KMS-11 (cell line): ENCODE measurements at regions not wholly inside any gene's neighbourhood (a gene's known extent, or its start where the extent isn't known, plus 50 kb on each side); places are given as distances from the start of the nearest gene placed in this dataset.

Experiments used
- H2AFZ ChIP-seq: fragments of 200-600 bp; sonication (generic); 2 replicates; pipeline ENCODE4 v1.6.1; 2016; ENCODE audit warnings: antibody characterized with exemption, mixed run types, low read depth
- H3K27ac ChIP-seq: fragments of 200-600 bp; sonication (generic); 2 replicates; pipeline ENCODE4 v1.6.1; 2016; ENCODE audit warnings: mild to moderate bottlenecking, mixed run types
- H3K27me3 ChIP-seq: fragments of 200-600 bp; sonication (generic); 2 replicates; pipeline ENCODE4 v1.6.1; 2017; ENCODE audit warnings: mild to moderate bottlenecking, low read depth, mixed run types, moderate library complexity; ENCODE audit not compliant: insufficient read depth
- H3K36me3 ChIP-seq: fragments of 200-600 bp; sonication (generic); 2 replicates; pipeline ENCODE4 v1.6.1; 2017; ENCODE audit warnings: mild to moderate bottlenecking, mixed run types; ENCODE audit not compliant: insufficient read depth
- H3K4me1 ChIP-seq: fragments of 200-600 bp; sonication (generic); 2 replicates; pipeline ENCODE4 v1.6.1; 2016; ENCODE audit warnings: mild to moderate bottlenecking, low read depth, mixed run types; ENCODE audit not compliant: poor library complexity, severe bottlenecking
- H3K4me2 ChIP-seq: fragments of 200-600 bp; sonication (generic); 2 replicates; pipeline ENCODE4 v1.7.0; 2016; ENCODE audit warnings: mild to moderate bottlenecking, mixed run types
- H3K4me3 ChIP-seq: fragments of 200-600 bp; sonication (generic); IDR thresholded peaks from 2 replicates; pipeline ENCODE4 v1.6.1; 2017; ENCODE audit warnings: low read depth, low read length, mixed read lengths; ENCODE audit not compliant: insufficient read depth
- H3K79me2 ChIP-seq: fragments of 200-600 bp; sonication (generic); 2 replicates; pipeline ENCODE4 v1.6.1; 2016; ENCODE audit warnings: low read depth, mixed run types; ENCODE audit not compliant: insufficient read depth
- H3K9ac ChIP-seq: fragments of 200-600 bp; sonication (generic); 2 replicates; pipeline ENCODE4 v1.6.1; 2016; ENCODE audit warnings: mild to moderate bottlenecking, mixed run types
- H4K20me1 ChIP-seq: fragments of 200-600 bp; sonication (generic); 2 replicates; pipeline ENCODE4 v1.6.1; 2016; ENCODE audit warnings: mild to moderate bottlenecking, mixed run types; ENCODE audit not compliant: insufficient read depth
- TF ChIP-seq, protein P1 (sequence below): fragments of 200-600 bp; sonication (generic); conservative IDR thresholded peaks from 2 replicates; pipeline ENCODE4 v1.6.1; 2017; ENCODE audit warnings: low read depth, mild to moderate bottlenecking, antibody characterized with exemption, low read length, moderate library complexity, mixed read lengths

DNA sequence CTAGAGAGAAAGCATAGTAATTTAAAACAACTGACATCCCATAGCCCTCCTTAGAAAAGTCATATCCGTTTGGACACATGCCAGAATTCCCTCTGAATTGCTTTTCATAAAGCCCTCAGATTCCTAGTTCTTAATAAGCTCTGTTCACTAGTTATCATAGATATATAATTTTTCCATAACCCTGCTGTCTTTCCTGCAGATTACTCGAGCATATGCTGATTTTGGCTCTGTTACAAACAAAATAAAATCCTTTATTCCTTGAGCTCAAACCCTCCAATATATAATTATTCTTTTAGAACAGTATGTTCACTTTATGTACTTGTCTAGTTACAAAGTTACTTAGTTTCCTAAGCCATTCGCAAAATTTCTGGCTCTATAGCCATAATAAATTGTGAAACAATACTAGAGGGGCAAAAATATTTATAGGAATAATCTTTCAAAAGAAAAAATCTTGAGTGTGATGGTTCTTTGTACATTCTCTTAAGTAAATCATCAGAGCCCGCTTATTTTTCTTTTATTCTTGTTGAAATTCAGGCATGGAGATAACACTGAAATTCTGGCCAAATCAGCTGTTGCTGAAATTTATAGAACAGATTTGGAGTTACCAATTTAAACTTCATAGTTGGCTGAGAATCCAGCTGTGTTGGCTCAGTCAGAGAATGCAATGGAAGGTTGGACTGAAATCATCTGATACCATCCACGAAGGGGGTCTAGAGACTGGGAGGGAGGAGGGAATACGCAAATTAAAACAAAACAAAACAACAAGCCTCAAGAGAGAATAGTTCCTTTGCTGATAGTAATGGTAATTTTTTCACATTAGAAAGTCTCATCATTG is 146.1 kb upstream of the TMEM196 start:
- H3K4me3 ChIP-seq = no peak overlapping the region

DNA sequence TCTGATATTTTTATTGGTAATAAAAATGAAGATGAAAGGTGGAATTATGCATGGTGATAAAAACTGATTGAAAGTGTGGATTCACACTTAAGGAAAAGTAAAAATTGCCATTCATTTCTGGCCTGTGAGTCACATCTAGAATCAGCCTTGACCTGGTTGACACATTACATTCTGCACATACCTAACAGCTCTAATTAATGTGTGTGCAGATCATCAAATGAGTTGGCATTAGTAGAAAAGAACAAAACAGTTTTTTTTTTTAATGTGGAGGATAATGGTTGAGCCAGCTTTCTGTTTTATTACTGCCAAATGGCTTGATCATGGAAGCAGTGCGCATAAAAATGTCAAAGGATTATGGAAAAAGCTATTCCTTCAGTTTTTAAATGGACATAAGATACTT is 142.6 kb upstream of the TMEM196 start:
- TF ChIP-seq, protein P1, sequence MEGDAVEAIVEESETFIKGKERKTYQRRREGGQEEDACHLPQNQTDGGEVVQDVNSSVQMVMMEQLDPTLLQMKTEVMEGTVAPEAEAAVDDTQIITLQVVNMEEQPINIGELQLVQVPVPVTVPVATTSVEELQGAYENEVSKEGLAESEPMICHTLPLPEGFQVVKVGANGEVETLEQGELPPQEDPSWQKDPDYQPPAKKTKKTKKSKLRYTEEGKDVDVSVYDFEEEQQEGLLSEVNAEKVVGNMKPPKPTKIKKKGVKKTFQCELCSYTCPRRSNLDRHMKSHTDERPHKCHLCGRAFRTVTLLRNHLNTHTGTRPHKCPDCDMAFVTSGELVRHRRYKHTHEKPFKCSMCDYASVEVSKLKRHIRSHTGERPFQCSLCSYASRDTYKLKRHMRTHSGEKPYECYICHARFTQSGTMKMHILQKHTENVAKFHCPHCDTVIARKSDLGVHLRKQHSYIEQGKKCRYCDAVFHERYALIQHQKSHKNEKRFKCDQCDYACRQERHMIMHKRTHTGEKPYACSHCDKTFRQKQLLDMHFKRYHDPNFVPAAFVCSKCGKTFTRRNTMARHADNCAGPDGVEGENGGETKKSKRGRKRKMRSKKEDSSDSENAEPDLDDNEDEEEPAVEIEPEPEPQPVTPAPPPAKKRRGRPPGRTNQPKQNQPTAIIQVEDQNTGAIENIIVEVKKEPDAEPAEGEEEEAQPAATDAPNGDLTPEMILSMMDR = no peak
- Histone ChIP-seq H3K4me2 (no peak overlapping the region), H3K27ac (no peak overlapping the region), H3K4me1 (no peaks in the 10 kb centered on the region), H3K4me3 (no peak overlapping the region), H3K27me3 (no peaks in the 10 kb centered on the region), H4K20me1 (no peaks in the 10 kb centered on the region), H3K79me2 (no peaks in the 10 kb centered on the region), H3K36me3 (no peaks in the 10 kb centered on the region), H3K9ac (no peak overlapping the region), H2AFZ (no peak overlapping the region)

More for the DNA sequence above, 146.1 kb upstream of the TMEM196 start:
- Histone ChIP-seq H2AFZ (no peak overlapping the region), H3K4me1 (no peaks in the 10 kb centered on the region), H3K27me3 (no peaks in the 10 kb centered on the region), H3K9ac (no peak overlapping the region), H3K4me2 (no peak overlapping the region), H3K36me3 (no peaks in the 10 kb centered on the region), H4K20me1 (no peaks in the 10 kb centered on the region), H3K27ac (no peak overlapping the region), H3K79me2 (no peaks in the 10 kb centered on the region)
- TF ChIP-seq, protein P1 = no peak

DNA sequence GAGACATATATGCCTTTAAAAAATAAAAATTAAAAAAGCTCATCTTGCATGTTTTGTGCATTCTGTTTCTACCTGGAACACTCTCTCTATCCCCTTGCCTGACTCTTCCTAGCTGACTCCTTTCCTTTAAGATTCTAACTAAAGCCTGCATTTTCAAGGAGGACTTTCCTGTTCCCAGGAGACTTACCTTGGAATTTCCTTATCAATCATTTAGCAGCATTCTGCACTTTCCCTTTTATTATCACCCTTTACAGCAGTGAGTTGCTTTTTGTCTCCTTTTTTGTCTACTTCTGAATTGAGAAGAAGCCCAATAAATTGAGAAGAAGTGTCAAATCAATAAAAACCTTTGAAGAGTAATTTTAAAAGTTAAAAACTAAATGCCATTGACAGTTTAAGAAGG is 142.2 kb upstream of the TMEM196 start:
- Histone ChIP-seq H3K79me2 (no peaks in the 10 kb centered on the region), H3K4me2 (no peak overlapping the region), H3K27ac (no peak overlapping the region)

DNA sequence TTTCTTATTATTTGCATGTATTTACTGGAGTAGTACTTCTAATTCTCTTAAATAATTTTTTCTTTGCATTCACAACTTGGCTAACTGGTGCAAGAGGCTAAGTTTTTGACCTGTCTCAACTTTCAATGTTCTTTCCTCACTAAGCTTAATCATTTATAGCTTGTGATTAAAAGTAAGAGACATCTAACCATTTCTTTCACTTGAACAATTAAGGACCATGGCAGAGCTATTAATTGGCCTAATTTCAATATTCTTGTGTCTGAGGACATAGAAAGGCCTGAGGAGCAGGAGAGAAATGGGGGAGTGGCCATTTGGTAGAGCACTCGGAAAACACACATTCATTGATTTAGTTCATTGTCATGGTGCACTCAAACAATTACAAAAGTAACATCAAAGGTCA is 141.4 kb upstream of the TMEM196 start:
- Histone ChIP-seq H3K36me3 (no peaks in the 10 kb centered on the region), H3K79me2 (no peaks in the 10 kb centered on the region), H3K4me2 (no peak overlapping the region), H2AFZ (no peak overlapping the region), H3K4me3 (no peak overlapping the region), H3K9ac (no peak overlapping the region), H3K27me3 (no peaks in the 10 kb centered on the region), H3K27ac (no peak overlapping the region), H4K20me1 (no peaks in the 10 kb centered on the region), H3K4me1 (no peaks in the 10 kb centered on the region)
- TF ChIP-seq, protein P1 = no peak

More for the DNA sequence above, 142.2 kb upstream of the TMEM196 start:
- Histone ChIP-seq H3K9ac (no peak overlapping the region), H4K20me1 (no peaks in the 10 kb centered on the region), H3K4me3 (no peak overlapping the region), H3K4me1 (no peaks in the 10 kb centered on the region), H3K27me3 (no peaks in the 10 kb centered on the region), H2AFZ (no peak overlapping the region), H3K36me3 (no peaks in the 10 kb centered on the region)
- TF ChIP-seq, protein P1 = no peak
